HG02642 (cell line): ENCODE measurements at regions not wholly inside any gene's neighbourhood (a gene's known extent, or its start where the extent isn't known, plus 50 kb on each side); places are given as distances from the start of the nearest gene placed in this dataset.
"Not testable (repeated sequence)": the region's sequence is repeated elsewhere in the genome, so short reads cannot be mapped to it uniquely, and the experiment has no call there.

Source experiments
- ATAC-seq: cut with Tn5 transposase; IDR thresholded peaks from one replicate; pipeline ENCODE4 v1.9.1; 2021; ENCODE audit warnings: mild to moderate bottlenecking; ENCODE audit not compliant: unreplicated experiment, poor library complexity

DNA sequence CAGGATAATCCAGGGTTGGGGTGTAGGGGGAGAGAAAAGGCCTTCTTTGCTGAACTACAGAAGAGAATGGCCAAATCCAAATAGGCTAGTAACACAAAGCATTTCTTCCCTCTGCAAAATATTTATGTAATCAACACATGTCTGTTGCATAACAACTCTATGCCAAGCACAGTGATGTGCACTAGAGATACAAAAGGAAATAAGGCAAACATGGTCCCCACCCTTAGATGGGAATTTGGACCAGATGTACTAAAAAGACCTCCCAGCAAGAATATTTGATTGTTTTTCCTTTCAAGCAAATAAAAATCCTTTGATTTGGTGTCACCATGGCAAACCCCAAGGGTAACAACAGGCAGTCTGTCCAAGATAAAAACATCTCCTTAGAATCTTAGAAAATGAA is 177.6 kb upstream of the FGF13 start:
- no peak for ATAC-seq

DNA sequence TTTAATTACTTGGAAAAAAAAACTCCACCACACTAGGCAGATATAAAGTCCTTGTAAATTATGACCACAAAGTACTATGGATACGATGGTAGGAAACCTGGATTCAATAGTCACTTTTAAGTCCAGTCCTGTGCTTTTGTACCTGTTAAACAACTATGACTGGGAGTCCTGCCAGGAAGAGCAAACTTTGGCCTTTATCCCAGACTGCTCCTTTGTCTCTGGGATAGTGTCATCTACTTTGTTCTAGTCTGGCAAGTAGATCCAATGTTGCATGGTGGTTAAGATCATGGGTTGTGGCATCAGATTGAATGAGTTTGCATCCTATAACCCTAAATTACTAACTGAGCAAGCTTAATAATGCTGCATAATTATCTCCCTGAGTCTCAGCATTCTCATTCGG is 175.3 kb upstream of the FGF13 start:
- no peak for ATAC-seq

- ATAC-seq, result no peak
These were observed 174.4 kb upstream of the FGF13 start for GRCh38 chrX:138885886-138886285.

- not testable (repeated sequence) for ATAC-seq
These were observed 168.8 kb upstream of the FGF13 start for GRCh38 chrX:138880293-138880692.

DNA sequence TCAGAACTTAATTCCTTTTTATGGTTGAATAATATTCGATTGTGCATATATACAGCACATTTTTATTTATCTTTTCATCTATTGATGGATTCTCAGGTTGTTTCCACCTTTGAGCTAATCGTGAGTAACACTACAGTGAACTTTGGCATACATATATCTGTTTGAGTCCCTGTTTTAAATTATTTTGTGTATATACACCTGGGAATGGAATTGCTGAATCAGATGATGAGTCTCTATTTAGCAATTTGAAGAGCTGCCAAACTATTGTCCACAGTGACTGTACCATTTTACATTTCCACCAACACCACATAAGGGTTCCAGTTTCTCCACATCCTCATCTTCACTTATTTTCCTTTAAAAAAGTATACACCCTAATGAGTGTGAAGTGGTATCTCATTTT is 166.2 kb upstream of the FGF13 start:
- ATAC-seq, result no peak

- no peak for ATAC-seq
These were observed 164.0 kb upstream of the FGF13 start for GRCh38 chrX:138875472-138875871.

DNA sequence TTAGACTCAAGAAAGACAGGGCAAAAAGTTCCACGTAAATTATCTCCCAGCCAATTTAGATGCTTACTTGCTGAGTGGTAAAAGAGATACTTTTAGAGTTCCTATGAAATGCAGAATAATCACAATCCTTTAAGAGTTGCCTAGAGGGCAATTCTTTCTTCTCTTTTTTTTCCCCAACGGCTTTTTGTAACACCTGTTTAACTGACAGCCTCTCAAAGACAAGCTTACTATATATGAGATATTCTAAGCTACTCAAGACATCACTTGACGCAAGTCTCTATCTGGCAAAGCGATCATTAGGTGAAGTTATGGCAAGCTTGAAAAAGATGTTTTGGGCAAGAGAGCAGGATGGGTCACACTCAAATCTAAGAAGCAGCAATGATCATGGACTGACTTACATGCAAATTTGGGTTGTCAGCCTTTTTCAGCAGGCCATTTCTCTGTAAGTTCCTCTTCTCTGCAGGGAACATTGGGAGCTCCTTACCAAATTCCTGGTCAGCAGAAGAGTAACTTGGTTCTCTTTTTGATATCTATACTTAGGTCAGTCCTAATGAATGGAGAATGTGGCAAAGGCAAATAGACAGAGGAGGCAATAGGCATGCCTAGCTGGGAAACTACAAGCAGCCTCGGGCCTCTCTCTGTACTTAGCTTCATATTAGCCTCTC is 162.9 kb upstream of the FGF13 start:
- ATAC-seq, result no peak

GRCh38 chrX:138873640-138874039 is 162.1 kb upstream of the FGF13 start:
- ATAC-seq, result not testable (repeated sequence)

GRCh38 chrX:138872537-138872936 is 161.0 kb upstream of the FGF13 start:
- ATAC-seq, result no peak

DNA sequence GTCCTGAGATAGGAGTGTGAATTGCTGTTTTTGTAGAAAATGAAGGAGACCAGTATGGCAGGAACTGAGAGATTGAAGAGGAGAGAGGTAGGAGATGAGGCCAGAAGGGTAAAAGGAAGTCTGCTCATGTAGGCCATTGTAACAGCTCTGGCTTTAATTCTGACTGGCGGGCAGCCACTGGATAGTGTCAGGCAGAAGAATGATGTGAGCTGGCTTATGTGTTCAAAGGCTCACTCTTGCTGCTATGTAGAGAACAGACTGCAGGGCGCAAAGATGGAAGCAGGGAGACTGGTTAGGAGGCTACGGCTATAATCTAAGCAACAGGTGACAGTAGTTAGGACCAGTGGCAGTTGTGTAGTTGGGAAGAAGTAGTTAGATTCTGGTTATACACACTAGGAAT is 160.2 kb upstream of the FGF13 start:
- ATAC-seq, result no peak

GRCh38 chrX:138866643-138867042 is 155.1 kb upstream of the FGF13 start:
- ATAC-seq, result no peak

DNA sequence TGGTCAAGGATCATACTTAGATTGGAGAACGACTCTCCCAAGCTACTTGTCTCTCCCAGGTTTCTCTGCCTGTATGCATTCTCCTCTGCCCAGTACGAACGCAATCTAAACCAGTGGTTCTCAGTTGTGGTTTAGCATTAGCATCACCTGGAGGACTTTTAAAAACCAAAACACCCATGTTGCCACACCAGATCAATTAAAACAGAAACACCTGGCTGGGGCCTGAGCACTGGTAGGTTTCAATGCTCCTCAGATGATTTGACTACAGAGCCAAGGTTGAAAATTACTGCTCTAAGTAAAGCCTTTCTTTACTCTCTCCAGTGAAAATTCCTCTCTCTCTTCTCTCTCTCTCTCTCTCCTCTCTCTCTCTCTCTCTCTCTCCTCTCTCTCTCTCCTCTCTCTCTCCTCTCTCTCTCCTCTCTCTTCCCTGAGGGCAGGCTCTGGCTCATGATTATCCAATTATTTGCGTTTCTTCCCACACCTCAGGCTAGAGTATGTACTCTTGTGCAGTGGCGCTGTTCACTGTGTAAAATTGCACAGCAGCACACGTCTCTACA is 153.7 kb upstream of the FGF13 start:
- no peak for ATAC-seq

DNA sequence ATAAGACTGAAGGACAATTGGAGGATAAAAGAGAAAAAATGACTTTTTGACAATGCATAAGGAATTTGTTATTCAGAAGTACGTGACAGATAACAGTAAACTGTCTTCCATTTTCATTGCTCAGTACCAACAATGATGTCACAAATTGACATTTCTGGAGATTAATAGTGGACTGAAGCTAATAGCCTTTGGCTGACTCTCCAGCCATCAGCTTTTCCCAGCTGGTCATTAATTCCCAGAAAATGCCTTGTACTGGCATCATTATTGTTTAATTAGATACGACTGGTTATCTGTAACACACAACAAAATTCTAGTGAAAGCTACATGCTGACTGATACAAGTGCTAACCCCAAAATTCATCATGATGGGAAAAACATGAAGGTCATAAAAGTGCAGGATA is 147.9 kb upstream of the FGF13 start:
- ATAC-seq, result no peak

DNA sequence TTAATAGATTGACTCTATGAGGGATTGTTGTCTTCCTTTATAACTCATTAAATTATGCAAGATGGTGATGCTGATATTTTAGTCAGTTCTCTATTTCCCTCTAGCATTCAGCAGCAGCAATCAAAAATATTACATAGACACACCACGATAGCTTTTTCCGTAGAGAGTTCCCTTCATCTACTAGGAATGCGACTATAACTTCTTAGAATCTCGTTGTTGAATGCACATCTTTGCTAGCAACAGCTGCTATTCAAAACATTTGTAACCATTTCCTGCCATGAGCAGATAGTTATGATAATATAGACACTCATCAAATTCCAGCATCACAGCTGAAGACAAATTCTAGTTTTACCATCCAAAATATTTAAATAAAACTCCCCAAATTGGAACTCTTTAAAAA is 147.4 kb upstream of the FGF13 start:
- no peak for ATAC-seq

- ATAC-seq, result no peak
These were observed 146.9 kb upstream of the FGF13 start for GRCh38 chrX:138858438-138858837.

- ATAC-seq, result no peak
These were observed 145.5 kb upstream of the FGF13 start for GRCh38 chrX:138856881-138857604.

DNA sequence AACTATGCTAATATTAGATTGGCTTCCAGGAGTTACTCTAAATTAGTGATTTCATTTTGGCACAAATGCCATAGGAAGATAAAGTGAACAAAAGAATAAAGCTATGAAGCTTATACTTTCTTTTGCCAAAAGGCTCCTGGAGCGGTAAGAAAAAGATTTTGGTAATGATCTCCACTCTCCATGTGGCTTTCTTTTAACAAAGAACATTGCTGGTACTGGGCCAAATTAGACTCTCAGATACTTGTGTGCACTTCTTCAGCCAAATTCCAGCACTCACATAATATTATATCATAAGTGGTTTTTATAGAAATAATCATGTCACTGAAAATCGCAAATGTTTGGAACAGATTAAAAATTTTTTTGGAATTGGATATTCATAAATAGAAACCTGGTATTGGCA is 142.4 kb upstream of the FGF13 start:
- ATAC-seq, result no peak

DNA sequence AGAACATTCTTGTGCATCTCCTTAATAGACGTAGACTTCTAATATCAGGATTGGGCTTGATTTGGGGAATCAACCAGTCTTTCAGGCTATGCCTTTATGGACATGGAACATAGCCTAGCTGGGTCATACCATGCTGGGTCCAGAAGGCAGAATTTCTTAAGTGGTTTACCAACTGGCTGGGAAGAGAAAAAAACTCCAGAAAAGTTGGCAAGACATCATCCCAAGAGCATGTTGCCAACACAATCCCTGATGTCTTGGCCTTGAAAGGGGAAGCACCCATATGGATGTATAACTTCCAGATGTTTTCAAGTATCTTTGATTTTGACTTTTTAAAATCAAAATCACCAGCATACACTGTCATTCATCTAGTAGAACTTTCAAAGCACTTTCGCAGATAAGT is 138.0 kb upstream of the FGF13 start:
- ATAC-seq, result no peak

DNA sequence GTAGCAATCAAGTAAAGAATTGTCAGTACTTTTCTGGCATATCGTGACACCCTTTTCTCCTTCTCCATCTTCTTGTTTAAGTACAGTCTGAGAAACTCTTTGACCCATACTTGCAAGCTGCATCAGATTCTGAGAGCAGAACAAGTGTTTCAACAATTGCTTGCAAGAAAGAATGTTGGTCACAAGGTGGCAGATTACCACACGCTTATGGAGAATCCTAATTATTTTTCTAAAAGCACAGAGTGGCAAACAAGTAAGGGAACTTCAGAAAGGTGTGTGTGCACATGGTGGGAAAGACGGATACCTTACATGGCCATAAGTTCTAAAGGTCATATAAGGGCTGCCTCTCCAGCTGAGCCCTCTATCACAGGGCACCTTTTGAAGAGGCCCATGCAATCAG is 136.4 kb upstream of the FGF13 start:
- ATAC-seq, result no peak

DNA sequence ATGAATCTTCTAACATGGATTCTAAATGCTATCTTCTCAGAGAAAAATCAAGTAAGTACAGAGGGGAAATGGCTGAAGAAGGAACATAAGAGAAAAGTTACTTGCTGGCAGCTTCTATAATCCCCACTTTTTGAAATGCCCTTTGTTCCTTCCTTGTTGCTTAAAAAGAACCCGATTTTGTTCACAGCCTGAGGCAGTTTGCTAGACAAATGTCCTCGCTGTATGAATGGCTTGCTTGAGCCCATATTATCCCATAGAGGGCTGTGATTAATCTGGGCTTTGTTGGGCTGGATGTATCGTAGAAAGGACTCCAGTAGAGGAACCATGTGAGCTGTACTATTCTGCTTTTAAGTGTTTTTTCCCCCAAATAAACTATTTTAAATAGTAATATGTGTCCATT is 134.3 kb upstream of the FGF13 start:
- no peak for ATAC-seq

DNA sequence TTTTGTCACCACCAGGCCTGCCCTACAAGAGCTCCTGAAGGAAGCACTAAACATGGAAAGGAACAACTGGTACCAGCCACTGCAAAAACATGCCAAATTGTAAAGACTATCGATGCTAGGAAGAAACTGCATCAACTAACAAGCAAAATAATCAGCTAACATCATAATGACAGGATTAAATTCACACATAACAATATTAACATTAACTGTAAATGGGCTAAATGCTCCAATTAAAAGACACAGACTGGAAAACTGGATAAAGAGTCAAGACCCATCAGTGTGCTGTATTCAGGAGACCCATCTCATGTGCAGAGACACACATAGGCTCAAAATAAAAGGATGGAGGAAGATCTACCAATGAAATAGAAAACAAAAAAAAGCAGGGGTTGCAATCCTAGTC is 95.9 kb upstream of the FGF13 start:
- not testable (repeated sequence) for ATAC-seq

- no peak for ATAC-seq
These were observed 82.7 kb upstream of the FGF13 start for GRCh38 chrX:138794246-138794645.
